ENCODE measurements at regions not wholly inside any gene's neighbourhood (a gene's known extent, or its start where the extent isn't known, plus 50 kb on each side); places are given as distances from the start of the nearest gene placed in this dataset.

DNA sequence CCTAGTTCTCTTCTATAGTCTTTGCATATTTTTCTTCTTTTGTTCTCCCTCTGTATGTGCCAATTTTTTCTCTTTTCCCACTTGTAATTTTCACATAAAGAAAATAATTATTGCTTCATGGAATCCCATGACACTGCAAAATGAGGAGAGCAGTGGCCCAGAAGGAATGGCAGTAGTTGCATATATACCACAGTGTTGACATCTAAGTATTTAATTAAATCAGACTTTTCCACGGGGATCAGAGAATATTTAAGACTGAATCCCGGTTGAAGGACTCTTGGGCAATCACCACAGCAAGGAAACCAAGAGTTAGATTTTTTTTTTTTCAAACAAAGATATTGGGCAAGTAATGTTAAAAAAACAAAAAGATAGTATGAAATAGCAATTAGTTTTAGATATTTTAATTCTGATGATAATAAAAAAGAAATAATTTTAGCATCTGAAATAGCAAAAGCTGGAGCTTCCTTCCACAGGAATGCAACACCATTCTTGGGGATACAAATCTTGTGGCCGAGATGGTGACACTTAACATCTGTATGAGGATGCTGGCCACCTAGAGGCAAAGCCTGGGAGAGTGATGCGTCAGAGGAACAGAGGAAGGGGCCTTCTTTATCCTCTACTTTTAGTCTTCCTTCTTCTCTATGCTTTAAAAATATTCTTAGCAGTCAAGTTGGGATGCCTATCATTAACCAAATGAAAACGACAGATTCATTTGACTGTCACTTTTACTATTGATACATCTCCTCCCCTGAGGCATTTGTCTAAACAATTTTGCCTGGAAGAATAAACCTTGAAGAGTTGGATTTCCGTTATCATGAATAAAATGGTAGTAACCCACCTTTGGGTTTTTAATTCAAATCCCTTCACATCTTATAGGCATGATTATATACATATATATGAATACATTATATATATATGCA lies 356.2 kb downstream of the GJA1 start:
- TF ChIP-seq TCF12 (IDR thresholded peaks at IDR 0.05; ENCODE audit: low read depth) (no peak), EP300 (IDR thresholded peaks at IDR 0.05; ENCODE audit: borderline replicate concordance) (no peak), RAD21 (IDR thresholded peaks at IDR 0.05; ENCODE audit: low read depth) (no peak), ZBTB7A (IDR thresholded peaks at IDR 0.05; ENCODE audit: low read depth) (no peak), MAX (IDR thresholded peaks at IDR 0.05) (no peak), YY1 (IDR thresholded peaks at IDR 0.05; ENCODE audit: low read depth) (no peak), NFIC (IDR thresholded peaks at IDR 0.05) (no peak), TAF1 (IDR thresholded peaks at IDR 0.05; ENCODE audit: low read depth) (no peak), CREB1 (IDR thresholded peaks at IDR 0.05; ENCODE audit: low read depth) (no peak), FOXM1 (IDR thresholded peaks at IDR 0.05; ENCODE audit: borderline replicate concordance, low read depth) (no peak), CEBPB (IDR thresholded peaks at IDR 0.05) (no peak)

DNA sequence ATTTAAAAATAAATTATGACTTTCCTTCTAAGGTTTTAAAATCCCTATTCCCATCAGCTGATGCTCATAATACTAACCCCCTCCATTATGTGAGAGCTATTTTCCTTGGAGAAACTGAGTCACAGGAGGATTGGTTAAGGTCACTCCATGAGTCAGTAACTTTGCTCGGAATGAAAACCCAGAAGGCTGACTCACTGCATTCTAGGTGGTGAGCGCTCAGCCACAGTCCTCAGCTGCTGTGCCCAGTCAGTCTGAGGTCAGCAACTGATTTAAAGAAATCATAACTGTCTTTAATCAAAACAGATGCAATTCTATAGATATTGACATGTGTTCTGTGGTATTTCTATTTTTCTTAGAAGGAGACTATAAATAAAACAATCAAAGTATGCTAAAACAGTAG lies 359.2 kb downstream of the GJA1 start:
- TF ChIP-seq YY1 (IDR thresholded peaks at IDR 0.05; ENCODE audit: low read depth) = no peak
- no peak for TF ChIP-seq TAF1 (IDR thresholded peaks at IDR 0.05; ENCODE audit: low read depth)
- no peak for TF ChIP-seq CREB1 (IDR thresholded peaks at IDR 0.05; ENCODE audit: low read depth)
- no peak for TF ChIP-seq CEBPB (IDR thresholded peaks at IDR 0.05)
- TF ChIP-seq NFIC (IDR thresholded peaks at IDR 0.05) = no peak
- TF ChIP-seq MAX (IDR thresholded peaks at IDR 0.05) = no peak
- no peak for TF ChIP-seq TEAD4 (IDR thresholded peaks at IDR 0.05)
- TF ChIP-seq RAD21 (IDR thresholded peaks at IDR 0.05; ENCODE audit: low read depth) = no peak
- no peak for TF ChIP-seq TCF12 (IDR thresholded peaks at IDR 0.05; ENCODE audit: low read depth)

- TF ChIP-seq FOXM1 (IDR thresholded peaks at IDR 0.05; ENCODE audit: borderline replicate concordance, low read depth) (no peak), CEBPB (IDR thresholded peaks at IDR 0.05) (no peak), TAF1 (IDR thresholded peaks at IDR 0.05; ENCODE audit: low read depth) (no peak), TCF12 (IDR thresholded peaks at IDR 0.05; ENCODE audit: low read depth) (no peak), YY1 (IDR thresholded peaks at IDR 0.05; ENCODE audit: low read depth) (no peak), NFIC (IDR thresholded peaks at IDR 0.05) (no peak), EP300 (IDR thresholded peaks at IDR 0.05; ENCODE audit: borderline replicate concordance) (no peak), MAX (IDR thresholded peaks at IDR 0.05) (no peak), EGR1 (IDR thresholded peaks at IDR 0.05) (no peak), ZBTB7A (IDR thresholded peaks at IDR 0.05; ENCODE audit: low read depth) (no peak), RAD21 (IDR thresholded peaks at IDR 0.05; ENCODE audit: low read depth) (no peak), CREB1 (IDR thresholded peaks at IDR 0.05; ENCODE audit: low read depth) (no peak), TEAD4 (IDR thresholded peaks at IDR 0.05) (no peak)
- TF ChIP-seq, protein P1, sequence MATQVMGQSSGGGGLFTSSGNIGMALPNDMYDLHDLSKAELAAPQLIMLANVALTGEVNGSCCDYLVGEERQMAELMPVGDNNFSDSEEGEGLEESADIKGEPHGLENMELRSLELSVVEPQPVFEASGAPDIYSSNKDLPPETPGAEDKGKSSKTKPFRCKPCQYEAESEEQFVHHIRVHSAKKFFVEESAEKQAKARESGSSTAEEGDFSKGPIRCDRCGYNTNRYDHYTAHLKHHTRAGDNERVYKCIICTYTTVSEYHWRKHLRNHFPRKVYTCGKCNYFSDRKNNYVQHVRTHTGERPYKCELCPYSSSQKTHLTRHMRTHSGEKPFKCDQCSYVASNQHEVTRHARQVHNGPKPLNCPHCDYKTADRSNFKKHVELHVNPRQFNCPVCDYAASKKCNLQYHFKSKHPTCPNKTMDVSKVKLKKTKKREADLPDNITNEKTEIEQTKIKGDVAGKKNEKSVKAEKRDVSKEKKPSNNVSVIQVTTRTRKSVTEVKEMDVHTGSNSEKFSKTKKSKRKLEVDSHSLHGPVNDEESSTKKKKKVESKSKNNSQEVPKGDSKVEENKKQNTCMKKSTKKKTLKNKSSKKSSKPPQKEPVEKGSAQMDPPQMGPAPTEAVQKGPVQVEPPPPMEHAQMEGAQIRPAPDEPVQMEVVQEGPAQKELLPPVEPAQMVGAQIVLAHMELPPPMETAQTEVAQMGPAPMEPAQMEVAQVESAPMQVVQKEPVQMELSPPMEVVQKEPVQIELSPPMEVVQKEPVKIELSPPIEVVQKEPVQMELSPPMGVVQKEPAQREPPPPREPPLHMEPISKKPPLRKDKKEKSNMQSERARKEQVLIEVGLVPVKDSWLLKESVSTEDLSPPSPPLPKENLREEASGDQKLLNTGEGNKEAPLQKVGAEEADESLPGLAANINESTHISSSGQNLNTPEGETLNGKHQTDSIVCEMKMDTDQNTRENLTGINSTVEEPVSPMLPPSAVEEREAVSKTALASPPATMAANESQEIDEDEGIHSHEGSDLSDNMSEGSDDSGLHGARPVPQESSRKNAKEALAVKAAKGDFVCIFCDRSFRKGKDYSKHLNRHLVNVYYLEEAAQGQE (IDR thresholded peaks at IDR 0.05; ENCODE audit: low read depth) = no peak
- TF ChIP-seq, protein P2, sequence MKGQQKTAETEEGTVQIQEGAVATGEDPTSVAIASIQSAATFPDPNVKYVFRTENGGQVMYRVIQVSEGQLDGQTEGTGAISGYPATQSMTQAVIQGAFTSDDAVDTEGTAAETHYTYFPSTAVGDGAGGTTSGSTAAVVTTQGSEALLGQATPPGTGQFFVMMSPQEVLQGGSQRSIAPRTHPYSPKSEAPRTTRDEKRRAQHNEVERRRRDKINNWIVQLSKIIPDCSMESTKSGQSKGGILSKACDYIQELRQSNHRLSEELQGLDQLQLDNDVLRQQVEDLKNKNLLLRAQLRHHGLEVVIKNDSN (IDR thresholded peaks at IDR 0.05) = no peak
These were observed 364.1 kb downstream of the GJA1 start for GRCh38 chr6:121799574-121799973.

DNA sequence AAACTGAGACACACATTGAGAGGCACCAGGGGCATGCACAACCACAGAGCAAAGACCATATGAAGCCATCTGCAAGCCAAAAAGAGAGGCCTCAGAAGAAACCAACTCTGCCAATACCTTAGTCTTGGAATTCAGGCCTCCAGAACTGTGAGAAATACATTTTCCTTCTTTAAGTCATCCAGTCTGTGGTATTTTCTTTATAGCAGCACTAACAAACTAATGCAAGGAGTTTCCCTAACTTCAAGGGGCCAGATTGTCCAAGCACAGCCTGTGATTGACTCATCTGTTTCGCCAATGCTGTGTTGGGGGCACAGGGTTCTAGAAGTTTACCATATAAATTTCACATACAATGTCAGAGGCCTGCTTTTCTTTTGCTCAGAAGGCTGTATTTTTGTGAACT lies 364.6 kb downstream of the GJA1 start:
- TF ChIP-seq NFIC (IDR thresholded peaks at IDR 0.05) = no peak
- TF ChIP-seq CREB1 (IDR thresholded peaks at IDR 0.05; ENCODE audit: low read depth) = no peak
- TF ChIP-seq ZBTB7A (IDR thresholded peaks at IDR 0.05; ENCODE audit: low read depth) = no peak

DNA sequence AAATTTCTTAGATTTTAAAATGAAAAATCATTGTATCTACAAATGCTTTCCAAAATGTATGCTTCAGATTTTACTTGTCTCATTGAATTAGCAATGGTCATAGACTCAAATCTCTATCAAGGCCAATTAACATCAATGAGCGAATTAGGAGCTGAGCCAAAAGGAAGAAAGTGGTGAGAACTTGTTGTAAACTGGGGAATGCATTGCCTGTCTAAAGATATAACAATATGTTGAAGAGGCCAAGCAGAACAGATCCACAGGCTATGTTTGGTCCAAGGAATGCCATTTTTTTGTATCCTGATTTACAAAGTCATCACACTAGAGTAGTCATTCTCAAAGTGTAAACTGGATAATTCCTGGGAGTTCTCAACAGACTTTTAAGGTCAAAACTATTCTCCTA lies 370.7 kb downstream of the GJA1 start:
- TF ChIP-seq, protein P1 (IDR thresholded peaks at IDR 0.05; ENCODE audit: low read depth) = no peak
- TF ChIP-seq RAD21 (IDR thresholded peaks at IDR 0.05; ENCODE audit: low read depth) (no peak), TCF12 (IDR thresholded peaks at IDR 0.05; ENCODE audit: low read depth) (no peak), TAF1 (IDR thresholded peaks at IDR 0.05; ENCODE audit: low read depth) (no peak), ZBTB7A (IDR thresholded peaks at IDR 0.05; ENCODE audit: low read depth) (no peak), NFIC (IDR thresholded peaks at IDR 0.05) (no peak), CREB1 (IDR thresholded peaks at IDR 0.05; ENCODE audit: low read depth) (no peak), TEAD4 (IDR thresholded peaks at IDR 0.05) (no peak), FOXM1 (IDR thresholded peaks at IDR 0.05; ENCODE audit: borderline replicate concordance, low read depth) (no peak), EGR1 (IDR thresholded peaks at IDR 0.05) (no peak), EP300 (IDR thresholded peaks at IDR 0.05; ENCODE audit: borderline replicate concordance) (no peak), CEBPB (IDR thresholded peaks at IDR 0.05) (no peak), MAX (IDR thresholded peaks at IDR 0.05) (no peak), YY1 (IDR thresholded peaks at IDR 0.05; ENCODE audit: low read depth) (no peak)
- TF ChIP-seq, protein P2 (IDR thresholded peaks at IDR 0.05) = no peak

Data from Ishikawa (cell line).